ENCODE measurements at regions not wholly inside any gene's neighbourhood (a gene's known extent, or its start where the extent isn't known, plus 50 kb on each side); places are given as distances from the start of the nearest gene placed in this dataset.

DNA sequence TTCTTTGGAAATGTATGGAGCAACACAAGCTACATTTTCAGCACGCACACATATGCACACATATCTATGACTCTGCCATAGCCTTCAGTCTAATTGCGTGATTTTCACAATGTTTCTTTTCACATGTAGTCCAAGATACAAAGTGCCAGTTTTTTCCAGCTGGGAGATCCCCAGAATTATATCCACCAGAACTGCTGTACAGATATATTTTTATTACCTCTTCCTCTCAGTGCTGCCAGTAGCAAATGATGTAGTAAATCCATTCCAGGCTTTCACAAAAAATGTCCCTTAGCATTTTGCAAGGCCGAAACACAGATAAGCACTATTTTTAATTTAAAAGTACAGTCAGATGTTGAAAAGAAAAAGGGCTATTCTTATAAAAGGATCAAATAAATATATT lies 719.8 kb upstream of the SEMA6D start:
- Histone ChIP-seq H3K4me3 (no peak overlapping the region), H3K27ac (no peak overlapping the region), H3K4me1 (no peaks in the 10 kb centered on the region), H3K4me2 (no peak overlapping the region), H3K9me3 (no peaks in the 10 kb centered on the region)
- TF ChIP-seq RCOR1 (IDR thresholded peaks at IDR 0.05; ENCODE audit: low read depth, low read length) (no peak), ZNF302 (CRISPR knock-in tag; IDR thresholded peaks at IDR 0.05) (no peak), CBX2 (IDR thresholded peaks at IDR 0.05; ENCODE audit: borderline replicate concordance, low read depth) (no peak), RAD21 (conservative IDR thresholded peaks at IDR 0.05 in 1 of 2, IDR thresholded peaks at IDR 0.05 in 1 of 2) (no peak), RNF2 (IDR thresholded peaks at IDR 0.05; ENCODE audit: borderline replicate concordance, low read depth) (no peak), HOXB5 (CRISPR knock-in tag; IDR thresholded peaks at IDR 0.05) (no peak), HEYL (CRISPR knock-in tag; IDR thresholded peaks at IDR 0.05) (no peak), ESRRA (IDR thresholded peaks at IDR 0.05; ENCODE audit: borderline replicate concordance, low read length) (no peak), CEBPB (IDR thresholded peaks at IDR 0.05) (no peak), SREBF2 (IDR thresholded peaks at IDR 0.05) (no peak)
- TF ChIP-seq, protein P1, sequence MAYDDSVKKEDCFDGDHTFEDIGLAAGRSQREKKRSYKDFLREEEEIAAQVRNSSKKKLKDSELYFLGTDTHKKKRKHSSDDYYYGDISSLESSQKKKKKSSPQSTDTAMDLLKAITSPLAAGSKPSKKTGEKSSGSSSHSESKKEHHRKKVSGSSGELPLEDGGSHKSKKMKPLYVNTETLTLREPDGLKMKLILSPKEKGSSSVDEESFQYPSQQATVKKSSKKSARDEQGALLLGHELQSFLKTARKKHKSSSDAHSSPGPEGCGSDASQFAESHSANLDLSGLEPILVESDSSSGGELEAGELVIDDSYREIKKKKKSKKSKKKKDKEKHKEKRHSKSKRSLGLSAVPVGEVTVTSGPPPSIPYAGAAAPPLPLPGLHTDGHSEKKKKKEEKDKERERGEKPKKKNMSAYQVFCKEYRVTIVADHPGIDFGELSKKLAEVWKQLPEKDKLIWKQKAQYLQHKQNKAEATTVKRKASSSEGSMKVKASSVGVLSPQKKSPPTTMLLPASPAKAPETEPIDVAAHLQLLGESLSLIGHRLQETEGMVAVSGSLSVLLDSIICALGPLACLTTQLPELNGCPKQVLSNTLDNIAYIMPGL (CRISPR knock-in tag; IDR thresholded peaks at IDR 0.05; ENCODE audit: borderline replicate concordance): no peak
- ChIA-PET POLR2A (no interaction called here), CTCF (no interaction called here)
- DNase-seq (ENCODE audit: low read depth in 1 of 2, low spot score in 1 of 2) (no peak), FAIRE-seq (no peak), ATAC-seq (no peak)
- 19% methylated on average over 3 of the region's 3 CpGs for WGBS (ENCODE audit: missing lambda C conversion rate)

DNA sequence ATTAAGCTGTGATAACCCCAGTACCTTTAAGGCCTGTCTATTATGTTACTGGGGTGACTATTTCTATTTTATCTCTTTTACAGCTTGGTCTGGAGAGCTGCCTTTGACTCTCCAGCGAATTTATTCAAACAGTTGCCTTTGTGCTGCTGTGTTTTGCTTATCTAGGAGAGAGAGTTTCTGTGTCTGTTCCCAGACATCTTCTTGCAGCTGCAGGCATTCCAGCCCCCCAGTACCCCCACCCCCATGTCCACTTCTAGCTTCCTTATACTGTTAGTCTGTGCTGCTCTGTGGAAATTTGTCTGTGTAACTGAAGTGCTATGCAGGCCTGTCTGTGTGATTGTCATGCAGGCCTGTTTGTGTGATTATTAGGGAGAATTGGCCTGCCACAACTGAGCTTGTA lies 713.7 kb upstream of the SEMA6D start:
- ATAC-seq: no peak
- H3K4me2 ChIP-seq: no peak overlapping the region
- no peaks in the 10 kb centered on the region for H3K9me3 ChIP-seq
- DNase-seq (ENCODE audit: low read depth in 1 of 2, low spot score in 1 of 2): no peak
- ChIA-PET CTCF (no interaction called here), POLR2A (no interaction called here)
- WGBS (ENCODE audit: missing lambda C conversion rate): 9% methylated on average over 1 of the region's 1 CpG
- no peaks in the 10 kb centered on the region for H3K4me1 ChIP-seq
- H3K27ac ChIP-seq: no peak overlapping the region
- H3K4me3 ChIP-seq: no peak overlapping the region
- FAIRE-seq: no peak
- TF ChIP-seq GATA3 (IDR thresholded peaks at IDR 0.05; ENCODE audit: borderline replicate concordance) (no peak), CBX2 (IDR thresholded peaks at IDR 0.05; ENCODE audit: borderline replicate concordance, low read depth) (no peak), NPAS2 (CRISPR knock-in tag; IDR thresholded peaks at IDR 0.05; ENCODE audit: borderline replicate concordance) (no peak), FOXS1 (CRISPR knock-in tag; IDR thresholded peaks at IDR 0.05) (no peak), SREBF2 (IDR thresholded peaks at IDR 0.05) (no peak), FOSL2 (IDR thresholded peaks at IDR 0.05) (no peak), FOSL2 (CRISPR knock-in tag; IDR thresholded peaks at IDR 0.05) (no peak), JUNB (IDR thresholded peaks at IDR 0.05) (no peak), ZFP36 (IDR thresholded peaks at IDR 0.05; ENCODE audit: borderline replicate concordance, partially characterized antibody) (no peak), POLR2A (IDR thresholded peaks at IDR 0.05; ENCODE audit: low read length) (no peak), CHD2 (IDR thresholded peaks at IDR 0.05; ENCODE audit: low read length, partially characterized antibody) (no peak), ESRRA (IDR thresholded peaks at IDR 0.05; ENCODE audit: borderline replicate concordance, low read length) (no peak), POLR2AphosphoS2 (conservative IDR thresholded peaks at IDR 0.05; ENCODE audit: low read length) (no peak), HDAC2 (IDR thresholded peaks at IDR 0.05) (no peak), RAD21 (conservative IDR thresholded peaks at IDR 0.05 in 1 of 2, IDR thresholded peaks at IDR 0.05 in 1 of 2) (no peak), HOXB13 (CRISPR knock-in tag; IDR thresholded peaks at IDR 0.05; ENCODE audit: low read depth) (no peak), MYC (IDR thresholded peaks at IDR 0.05; ENCODE audit: borderline replicate concordance, low read length) (no peak), CBX8 (IDR thresholded peaks at IDR 0.05) (no peak), RCOR1 (IDR thresholded peaks at IDR 0.05; ENCODE audit: low read depth, low read length) (no peak), EHMT2 (IDR thresholded peaks at IDR 0.05; ENCODE audit: low read depth) (no peak)
- TF ChIP-seq, protein P2, sequence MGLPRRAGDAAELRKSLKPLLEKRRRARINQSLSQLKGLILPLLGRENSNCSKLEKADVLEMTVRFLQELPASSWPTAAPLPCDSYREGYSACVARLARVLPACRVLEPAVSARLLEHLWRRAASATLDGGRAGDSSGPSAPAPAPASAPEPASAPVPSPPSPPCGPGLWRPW (IDR thresholded peaks at IDR 0.05): no peak

Measured in A549 (cell line).